SU-DHL-6 (cell line): ENCODE measurements at regions not wholly inside any gene's neighbourhood (a gene's known extent, or its start where the extent isn't known, plus 50 kb on each side); places are given as distances from the start of the nearest gene placed in this dataset.
"Not testable (repeated sequence)": the region's sequence is repeated elsewhere in the genome, so short reads cannot be mapped to it uniquely, and the experiment has no call there.

Experiments
- H2AFZ ChIP-seq: fragments of 200-600 bp; sonication (generic); 2 replicates; pipeline ENCODE4 v1.6.1; 2014; ENCODE audit warnings: low read depth, mild to moderate bottlenecking, moderate library complexity, mixed read lengths, antibody characterized with exemption, low read length; ENCODE audit not compliant: severe bottlenecking
- H3F3A ChIP-seq: fragments of 200-600 bp; shearing (Covaris generic); 2 replicates; pipeline ENCODE4 v1.6.0; 2016; ENCODE audit warnings: antibody characterized with exemption, mild to moderate bottlenecking; ENCODE audit not compliant: insufficient read depth
- H3K27ac ChIP-seq: fragments of 200-600 bp; sonication (generic); 2 replicates; pipeline ENCODE4 v1.5.1; 2016; ENCODE audit warnings: low read depth, mild to moderate bottlenecking, low read length, moderate library complexity, mixed read lengths
- H3K27me3 ChIP-seq: fragments of 200-600 bp; sonication (generic), shearing (Covaris generic); 2 replicates; pipeline ENCODE4 v1.6.0; 2014; ENCODE audit warnings: mild to moderate bottlenecking, low read length
- H3K36me3 ChIP-seq: fragments of 200-600 bp; sonication (generic); 2 replicates; pipeline ENCODE4 v1.6.1; 2014; ENCODE audit warnings: mild to moderate bottlenecking, low read length, mixed read lengths
- H3K4me2 ChIP-seq: fragments of 300-600, 200-600 bp; shearing (Covaris generic), sonication (generic); 2 replicates; pipeline ENCODE4 v1.6.0; 2014; ENCODE audit warnings: low read length, low read depth, mild to moderate bottlenecking; ENCODE audit not compliant: poor library complexity, severe bottlenecking
- H3K4me3 ChIP-seq: fragments of 200-600 bp; sonication (generic); 2 replicates; pipeline ENCODE4 v1.5.1; 2014; ENCODE audit warnings: antibody characterized with exemption, low read length, mild to moderate bottlenecking, mixed read lengths; ENCODE audit not compliant: insufficient read depth, poor library complexity, severe bottlenecking
- H3K79me2 ChIP-seq: fragments of 200-600 bp; sonication (generic); 2 replicates; pipeline ENCODE4 v1.6.1; 2014; ENCODE audit warnings: mild to moderate bottlenecking, low read length, moderate library complexity; ENCODE audit not compliant: insufficient read depth
- H3K9ac ChIP-seq: fragments of 200-600 bp; sonication (generic); 2 replicates; pipeline ENCODE4 v1.7.0; 2014; ENCODE audit warnings: mild to moderate bottlenecking, low read length
- H3K9me2 ChIP-seq: fragments of 200-600 bp; sonication (generic); replicated peaks from 2 replicates; pipeline ENCODE4 v1.6.1; 2014; ENCODE audit warnings: low read length; ENCODE audit not compliant: insufficient read depth
- H3K9me3 ChIP-seq: fragments of 200-600 bp; sonication (generic); 2 replicates; pipeline ENCODE4 v1.6.1; 2014; ENCODE audit warnings: low read length, mixed read lengths; ENCODE audit not compliant: insufficient read depth
- H4K20me1 ChIP-seq: fragments of 200-600 bp; sonication (generic); 2 replicates; pipeline ENCODE4 v1.6.1; 2014; ENCODE audit warnings: low read depth, mild to moderate bottlenecking, antibody characterized with exemption, low read length, moderate library complexity, mixed read lengths
- CTCF ChIP-seq: fragments of 200-600 bp; sonication (generic); IDR thresholded peaks from one replicate; pipeline ENCODE4 v1.5.1; 2017; ENCODE audit warnings: antibody characterized with exemption, mild to moderate bottlenecking, low read length, moderate library complexity; ENCODE audit not compliant: insufficient read depth, poor library complexity, severe bottlenecking
- EZH2phosphoT487 ChIP-seq: fragments of 200-600 bp; sonication (generic), shearing (Covaris generic); conservative IDR thresholded peaks from 2 replicates; pipeline ENCODE4 v1.6.1; 2018; ENCODE audit warnings: mild to moderate bottlenecking, antibody characterized with exemption, low read length, moderate library complexity, mixed read lengths

- no peak overlapping the region for H3K9ac ChIP-seq
- no peaks in the 10 kb centered on the region for H3K27me3 ChIP-seq
- H3K27ac ChIP-seq: no peak overlapping the region
- no peaks in the 10 kb centered on the region for H3K9me3 ChIP-seq
- H3K4me2 ChIP-seq: no peak overlapping the region
- no peak overlapping the region for H2AFZ ChIP-seq
- no peaks in the 10 kb centered on the region for H3K9me2 ChIP-seq
- H3F3A ChIP-seq: no peaks in the 10 kb centered on the region
- no peaks in the 10 kb centered on the region for H4K20me1 ChIP-seq
- no peak overlapping the region for H3K4me3 ChIP-seq
- no peaks in the 10 kb centered on the region for H3K36me3 ChIP-seq
- TF ChIP-seq CTCF: no peak
- no peak for TF ChIP-seq EZH2phosphoT487
- H3K79me2 ChIP-seq: no peaks in the 10 kb centered on the region
Observed at GRCh38 chr5:32916648-32917047, 205.5 kb downstream of the NPR3 start.

DNA sequence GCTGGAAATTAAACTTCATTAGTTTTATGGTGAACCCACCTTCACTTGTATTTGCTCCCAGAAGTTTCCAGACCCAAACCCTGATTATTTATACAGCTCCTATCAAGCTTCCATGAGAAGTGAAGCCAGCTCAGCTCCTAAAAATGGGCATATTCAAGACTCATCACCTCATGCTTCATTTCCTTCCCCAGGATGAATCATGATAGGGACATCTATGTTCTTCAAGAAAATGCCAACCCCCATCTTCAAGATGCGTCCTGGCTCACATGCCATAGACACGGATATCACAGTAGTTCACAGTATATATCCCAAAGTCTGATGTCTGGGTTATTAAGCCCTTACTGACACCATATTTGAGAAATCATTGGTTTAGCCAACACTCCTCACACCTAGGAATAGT lies 217.6 kb downstream of the NPR3 start:
- no peak for TF ChIP-seq EZH2phosphoT487
- TF ChIP-seq CTCF: no peak

DNA sequence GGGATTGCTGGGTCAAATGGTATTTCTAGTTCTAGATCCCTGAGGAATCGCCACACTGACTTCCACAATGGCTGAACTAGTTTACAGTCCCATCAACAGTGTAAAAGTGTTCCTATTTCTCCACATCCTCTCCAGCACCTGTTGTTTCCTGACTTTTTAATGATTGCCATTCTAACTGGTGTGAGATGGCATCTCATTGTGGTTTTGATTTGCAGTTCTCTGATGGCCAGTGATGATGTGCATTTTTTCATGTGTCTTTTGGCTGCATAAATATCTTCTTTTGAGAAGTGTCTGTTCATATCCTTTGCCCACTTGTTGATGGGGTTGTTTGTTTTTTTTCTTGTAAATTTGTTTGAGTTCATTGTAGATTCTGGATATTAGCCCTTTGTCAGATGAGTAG lies 220.3 kb downstream of the NPR3 start:
- not testable (repeated sequence) for H3K9ac ChIP-seq, H4K20me1 ChIP-seq, H3K4me2 ChIP-seq, H3K4me3 ChIP-seq, H3K9me2 ChIP-seq, H3F3A ChIP-seq, H3K79me2 ChIP-seq, H3K27ac ChIP-seq, H3K36me3 ChIP-seq, H3K27me3 ChIP-seq, H2AFZ ChIP-seq, H3K9me3 ChIP-seq

More for the DNA sequence above, 217.6 kb downstream of the NPR3 start:
- Histone ChIP-seq H3K4me2 (no peak overlapping the region), H3F3A (no peaks in the 10 kb centered on the region), H3K9me2 (no peaks in the 10 kb centered on the region), H3K36me3 (no peaks in the 10 kb centered on the region), H3K9me3 (no peaks in the 10 kb centered on the region), H3K4me3 (no peak overlapping the region), H3K79me2 (no peaks in the 10 kb centered on the region), H3K9ac (no peak overlapping the region), H3K27ac (no peak overlapping the region), H2AFZ (no peak overlapping the region), H3K27me3 (no peaks in the 10 kb centered on the region), H4K20me1 (no peaks in the 10 kb centered on the region)

GRCh38 chr5:32932241-32932935 lies 221.3 kb downstream of the NPR3 start:
- no peak for TF ChIP-seq EZH2phosphoT487
- TF ChIP-seq CTCF: no peak
- no peak overlapping the region for H2AFZ ChIP-seq
- H3F3A ChIP-seq: no peaks in the 10 kb centered on the region
- H3K27me3 ChIP-seq: no peaks in the 10 kb centered on the region
- H3K4me3 ChIP-seq: no peak overlapping the region
- no peak overlapping the region for H3K9ac ChIP-seq
- no peaks in the 10 kb centered on the region for H3K79me2 ChIP-seq
- no peaks in the 10 kb centered on the region for H3K36me3 ChIP-seq
- H4K20me1 ChIP-seq: no peaks in the 10 kb centered on the region
- no peaks in the 10 kb centered on the region for H3K9me2 ChIP-seq
- no peak overlapping the region for H3K27ac ChIP-seq
- H3K4me2 ChIP-seq: no peak overlapping the region
- no peaks in the 10 kb centered on the region for H3K9me3 ChIP-seq
